GM23248 (cell line): ENCODE measurements at regions not wholly inside any gene's neighbourhood (a gene's known extent, or its start where the extent isn't known, plus 50 kb on each side); places are given as distances from the start of the nearest gene placed in this dataset.
"Not testable (repeated sequence)": the region's sequence is repeated elsewhere in the genome, so short reads cannot be mapped to it uniquely, and the experiment has no call there.

Experiments
- EZH2 ChIP-seq: fragments of 200-600 bp; sonication (generic); IDR thresholded peaks from 2 replicates; pipeline ENCODE4 v1.6.1; 2018; ENCODE audit warnings: antibody characterized with exemption, mild to moderate bottlenecking; ENCODE audit not compliant: insufficient read depth, poor library complexity, severe bottlenecking
- EZH2phosphoT487 ChIP-seq: fragments of 200-600 bp; sonication (generic); IDR thresholded peaks from 2 replicates; pipeline ENCODE4 v1.6.1; 2018; ENCODE audit warnings: antibody characterized with exemption, moderate library complexity, mild to moderate bottlenecking, low read depth; ENCODE audit not compliant: insufficient read depth

DNA sequence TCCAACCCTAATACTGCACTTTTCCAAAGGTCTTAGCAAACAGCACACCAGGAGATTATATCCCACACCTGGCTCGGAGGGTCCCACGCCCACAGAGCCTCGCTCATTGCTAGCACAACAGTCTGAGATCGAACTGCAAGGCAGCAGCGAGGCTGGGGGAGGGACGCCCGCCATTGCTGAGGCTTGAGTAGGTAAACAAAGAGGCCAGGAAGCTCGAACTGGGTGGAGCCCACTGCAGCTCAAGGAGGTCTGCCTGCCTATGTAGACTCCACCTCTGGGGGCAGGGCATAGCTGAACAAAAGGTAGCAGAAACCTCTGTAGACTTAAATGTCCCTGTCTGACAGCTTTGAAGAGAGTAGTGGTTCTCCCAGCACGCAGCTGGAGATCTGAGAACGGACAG lies 361.0 kb upstream of the PPP2R3A start:
- TF ChIP-seq EZH2, EZH2phosphoT487: not testable (repeated sequence)
